ENCODE measurements at regions not wholly inside any gene's neighbourhood (a gene's known extent, or its start where the extent isn't known, plus 50 kb on each side); places are given as distances from the start of the nearest gene placed in this dataset.

DNA sequence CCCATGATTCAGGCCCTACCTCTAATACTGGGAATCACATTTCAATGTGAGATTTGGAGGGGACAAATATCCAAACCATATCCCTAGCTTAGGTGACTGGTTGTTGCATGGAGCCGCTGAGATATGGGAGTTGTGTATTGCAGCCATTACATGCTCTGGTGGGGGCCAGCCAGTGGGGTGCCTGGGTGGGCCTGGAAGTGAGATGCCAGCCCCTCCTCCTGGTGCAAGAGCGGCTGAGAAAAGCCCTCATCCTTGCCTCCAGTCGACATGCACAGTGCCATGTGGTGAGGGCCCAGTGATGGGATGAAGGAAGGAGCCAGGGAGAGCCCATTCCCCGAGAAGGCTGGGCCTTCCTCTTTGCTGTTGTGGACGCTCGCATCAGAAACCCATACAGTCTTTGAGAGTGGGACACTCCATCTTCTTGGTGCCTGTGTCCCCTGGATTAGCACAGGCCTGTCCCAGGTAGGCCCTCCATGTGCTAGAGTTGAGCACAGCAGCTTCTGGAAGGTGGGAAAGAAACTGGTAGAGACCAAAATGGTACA lies 1043.0 kb downstream of the TBC1D22A start:
- TF ChIP-seq, protein P1, sequence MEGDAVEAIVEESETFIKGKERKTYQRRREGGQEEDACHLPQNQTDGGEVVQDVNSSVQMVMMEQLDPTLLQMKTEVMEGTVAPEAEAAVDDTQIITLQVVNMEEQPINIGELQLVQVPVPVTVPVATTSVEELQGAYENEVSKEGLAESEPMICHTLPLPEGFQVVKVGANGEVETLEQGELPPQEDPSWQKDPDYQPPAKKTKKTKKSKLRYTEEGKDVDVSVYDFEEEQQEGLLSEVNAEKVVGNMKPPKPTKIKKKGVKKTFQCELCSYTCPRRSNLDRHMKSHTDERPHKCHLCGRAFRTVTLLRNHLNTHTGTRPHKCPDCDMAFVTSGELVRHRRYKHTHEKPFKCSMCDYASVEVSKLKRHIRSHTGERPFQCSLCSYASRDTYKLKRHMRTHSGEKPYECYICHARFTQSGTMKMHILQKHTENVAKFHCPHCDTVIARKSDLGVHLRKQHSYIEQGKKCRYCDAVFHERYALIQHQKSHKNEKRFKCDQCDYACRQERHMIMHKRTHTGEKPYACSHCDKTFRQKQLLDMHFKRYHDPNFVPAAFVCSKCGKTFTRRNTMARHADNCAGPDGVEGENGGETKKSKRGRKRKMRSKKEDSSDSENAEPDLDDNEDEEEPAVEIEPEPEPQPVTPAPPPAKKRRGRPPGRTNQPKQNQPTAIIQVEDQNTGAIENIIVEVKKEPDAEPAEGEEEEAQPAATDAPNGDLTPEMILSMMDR (IDR thresholded peaks at IDR 0.05), result no peak
- no peak for TF ChIP-seq EZH2 (IDR thresholded peaks at IDR 0.05; ENCODE audit: borderline replicate concordance, insufficient read depth, low read depth, low read length, poor library complexity, severe bottlenecking)
